ENCODE measurements at regions not wholly inside any gene's neighbourhood (a gene's known extent, or its start where the extent isn't known, plus 50 kb on each side); places are given as distances from the start of the nearest gene placed in this dataset.

DNA sequence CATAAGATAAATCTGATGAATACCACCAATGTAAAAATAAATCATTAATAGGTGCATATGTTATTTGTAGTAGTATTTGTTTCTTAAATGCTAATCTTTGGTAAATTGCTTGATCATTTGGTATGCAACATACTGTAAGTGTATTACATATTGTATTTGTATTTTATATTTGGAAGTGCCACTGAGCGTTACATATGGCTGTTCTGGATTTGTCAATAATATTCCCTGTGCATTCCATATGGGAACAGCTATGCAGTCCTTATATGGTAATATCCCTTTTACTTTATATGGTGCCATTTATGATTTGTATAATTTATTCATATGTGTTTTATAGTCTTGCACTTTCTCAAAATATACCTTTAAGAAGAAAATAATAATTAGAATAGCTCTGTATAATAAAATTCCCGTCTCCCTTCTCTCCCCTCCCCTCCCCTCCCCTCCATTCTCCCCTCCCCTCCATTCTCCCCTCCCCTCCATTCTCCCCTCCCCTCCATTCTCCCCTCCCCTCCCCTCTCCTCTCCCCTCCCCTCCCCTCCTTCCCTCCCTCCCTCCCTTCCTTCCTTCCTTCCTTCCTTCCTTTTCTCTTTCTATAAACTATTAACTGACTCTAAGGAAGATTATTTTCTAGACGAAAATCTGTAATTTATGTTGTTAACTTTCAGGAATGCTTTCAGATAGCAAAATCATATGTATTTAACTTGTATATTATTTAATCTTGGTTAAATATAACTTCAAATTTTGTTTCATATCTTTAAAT, 241.4 kb downstream of the CSNK1G3 start:
- Mint-ChIP-seq H3K36me3 (no peaks in the 10 kb centered on the region), H3K4me1 (ENCODE audit: low read depth in 2 of 2) (no peaks in the 10 kb centered on the region), H3K9me3 (peaks cover 2% of the 10 kb centered on the region), H3K27me3 (no peaks in the 10 kb centered on the region), H3K4me3 (no peak overlapping the region), H3K27ac (no peak overlapping the region)
- no peak for ATAC-seq
- no peak for DNase-seq (ENCODE audit: low spot score)

DNA sequence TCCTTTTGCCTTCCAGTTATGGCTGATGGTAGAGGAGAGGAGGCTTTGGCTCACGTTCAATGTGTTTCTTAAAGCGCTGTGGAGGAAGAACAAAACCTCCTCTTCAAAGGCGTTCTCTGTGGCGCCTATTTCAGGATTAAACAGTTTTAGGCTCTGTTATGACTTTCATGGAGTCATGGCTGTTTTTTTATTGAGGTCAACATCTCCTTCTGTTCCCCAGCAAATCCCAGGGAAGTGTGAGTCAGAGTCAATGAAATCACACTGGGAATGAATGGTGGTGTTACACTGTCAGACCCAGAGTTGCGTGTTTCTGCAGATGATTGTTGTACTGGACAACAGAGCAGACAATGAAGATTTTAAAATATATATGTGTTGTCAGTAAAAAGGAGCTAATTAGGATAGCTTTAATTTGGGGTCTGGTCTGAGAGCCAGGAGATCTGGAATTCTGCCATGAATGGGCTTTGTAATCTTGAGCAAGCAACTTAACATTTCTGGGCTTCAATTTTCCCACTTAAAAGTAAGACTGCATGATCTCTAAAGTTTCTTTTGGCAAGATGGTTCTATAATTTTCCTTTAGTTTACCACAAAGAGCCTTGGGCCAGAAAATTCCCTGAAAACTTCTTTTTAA, 240.7 kb downstream of the CSNK1G3 start:
- no peaks in the 10 kb centered on the region for H3K4me1 Mint-ChIP-seq (ENCODE audit: low read depth in 2 of 2)
- no peaks in the 10 kb centered on the region for H3K36me3 Mint-ChIP-seq
- ATAC-seq (no peak), DNase-seq (ENCODE audit: low spot score) (no peak)
- H3K4me3 Mint-ChIP-seq: no peak overlapping the region
- H3K27ac Mint-ChIP-seq: no peak overlapping the region
- H3K27me3 Mint-ChIP-seq: no peaks in the 10 kb centered on the region
- peaks cover 4% of the 10 kb centered on the region for H3K9me3 Mint-ChIP-seq

DNA sequence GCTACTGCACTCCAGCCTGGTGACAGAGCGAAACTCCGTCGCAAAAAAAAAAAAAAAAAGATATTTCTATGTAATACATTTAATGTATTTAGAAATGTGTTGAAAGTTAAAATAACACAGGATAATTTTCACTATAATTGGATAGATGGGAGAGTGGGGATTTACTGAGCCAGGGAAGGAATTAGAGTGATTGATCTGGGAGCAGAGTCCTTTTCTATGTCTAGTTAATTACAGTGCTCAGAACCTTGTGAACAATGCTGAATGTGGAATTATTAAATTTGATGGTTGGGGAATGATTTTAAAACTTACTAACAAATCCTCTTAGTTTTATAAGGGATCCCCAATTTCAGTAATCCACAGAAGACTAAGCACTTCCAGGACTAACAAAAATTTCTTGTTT, 239.7 kb downstream of the CSNK1G3 start:
- H3K4me3 Mint-ChIP-seq: no peak overlapping the region
- no peaks in the 10 kb centered on the region for H3K4me1 Mint-ChIP-seq (ENCODE audit: low read depth in 2 of 2)
- H3K27me3 Mint-ChIP-seq: no peaks in the 10 kb centered on the region
- peaks cover 7% of the 10 kb centered on the region for H3K9me3 Mint-ChIP-seq
- no peak overlapping the region for H3K27ac Mint-ChIP-seq
- DNase-seq (ENCODE audit: low spot score) (no peak), ATAC-seq (no peak)
- H3K36me3 Mint-ChIP-seq: no peaks in the 10 kb centered on the region

DNA sequence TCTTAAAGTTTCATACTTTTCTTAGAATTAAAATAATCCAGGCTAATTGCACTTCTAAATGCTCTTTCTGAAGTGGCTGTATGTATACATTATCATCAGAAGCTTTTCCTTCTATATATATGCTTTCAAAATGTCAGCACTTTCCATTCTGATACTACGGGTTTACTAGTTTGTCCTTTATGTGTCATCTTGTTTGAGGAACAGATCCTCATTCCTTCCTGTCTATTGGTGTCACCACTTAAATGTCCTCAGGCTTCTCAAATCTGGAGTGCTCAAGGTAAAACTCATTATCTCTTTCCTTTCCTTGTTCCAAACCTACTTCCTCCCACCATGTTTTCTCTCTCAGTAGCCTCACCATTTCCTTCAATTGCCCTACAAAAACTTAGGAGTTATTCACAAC, 236.3 kb downstream of the CSNK1G3 start:
- no peaks in the 10 kb centered on the region for H3K27me3 Mint-ChIP-seq

DNA sequence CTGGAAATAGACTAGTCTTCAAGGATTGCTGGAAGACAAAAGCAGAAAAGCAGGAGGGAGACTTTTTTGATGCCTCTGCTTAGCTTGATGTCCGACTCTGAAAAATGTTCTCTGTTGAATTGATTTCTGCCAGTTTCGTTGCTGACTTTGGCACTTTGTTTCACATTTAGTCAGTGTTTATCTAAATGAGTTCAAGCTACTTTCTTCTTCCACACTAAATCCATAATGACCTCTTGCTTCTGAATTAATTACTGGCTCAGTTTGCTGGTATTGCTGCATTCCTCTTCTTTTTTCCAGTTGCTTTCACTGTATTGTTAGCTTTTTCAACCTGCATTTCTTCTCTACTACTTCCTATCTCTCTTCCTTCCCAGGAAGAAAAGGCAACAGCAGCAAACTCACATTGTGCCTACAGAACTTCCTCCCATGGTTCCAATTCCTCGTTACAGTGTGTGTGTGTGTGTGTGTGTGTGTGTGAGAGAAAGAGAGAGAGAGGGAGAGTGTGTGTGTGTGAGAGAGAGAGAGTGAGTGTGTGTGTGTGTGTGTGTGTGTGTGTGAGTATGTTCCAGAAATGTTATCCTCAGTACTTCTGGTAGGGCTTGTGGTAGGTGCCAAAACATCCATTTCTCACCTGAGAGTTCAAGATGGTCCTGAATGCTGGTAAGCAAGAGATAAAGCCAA, 234.8 kb downstream of the CSNK1G3 start:
- no peak overlapping the region for H3K4me3 Mint-ChIP-seq
- H3K27me3 Mint-ChIP-seq: no peaks in the 10 kb centered on the region
- DNase-seq (ENCODE audit: low spot score): no peak
- H3K27ac Mint-ChIP-seq: no peak overlapping the region
- peaks cover 11% of the 10 kb centered on the region for H3K9me3 Mint-ChIP-seq
- H3K4me1 Mint-ChIP-seq (ENCODE audit: low read depth in 2 of 2): no peaks in the 10 kb centered on the region
- ATAC-seq: no peak
- peaks cover 4% of the 10 kb centered on the region for H3K36me3 Mint-ChIP-seq

More for the DNA sequence above, 236.3 kb downstream of the CSNK1G3 start:
- ATAC-seq (no peak), DNase-seq (ENCODE audit: low spot score) (no peak)
- H3K9me3 Mint-ChIP-seq: peaks cover 7% of the 10 kb centered on the region
- no peak overlapping the region for H3K27ac Mint-ChIP-seq
- H3K4me1 Mint-ChIP-seq (ENCODE audit: low read depth in 2 of 2): no peaks in the 10 kb centered on the region
- H3K36me3 Mint-ChIP-seq: no peaks in the 10 kb centered on the region
- H3K4me3 Mint-ChIP-seq: no peak overlapping the region

DNA sequence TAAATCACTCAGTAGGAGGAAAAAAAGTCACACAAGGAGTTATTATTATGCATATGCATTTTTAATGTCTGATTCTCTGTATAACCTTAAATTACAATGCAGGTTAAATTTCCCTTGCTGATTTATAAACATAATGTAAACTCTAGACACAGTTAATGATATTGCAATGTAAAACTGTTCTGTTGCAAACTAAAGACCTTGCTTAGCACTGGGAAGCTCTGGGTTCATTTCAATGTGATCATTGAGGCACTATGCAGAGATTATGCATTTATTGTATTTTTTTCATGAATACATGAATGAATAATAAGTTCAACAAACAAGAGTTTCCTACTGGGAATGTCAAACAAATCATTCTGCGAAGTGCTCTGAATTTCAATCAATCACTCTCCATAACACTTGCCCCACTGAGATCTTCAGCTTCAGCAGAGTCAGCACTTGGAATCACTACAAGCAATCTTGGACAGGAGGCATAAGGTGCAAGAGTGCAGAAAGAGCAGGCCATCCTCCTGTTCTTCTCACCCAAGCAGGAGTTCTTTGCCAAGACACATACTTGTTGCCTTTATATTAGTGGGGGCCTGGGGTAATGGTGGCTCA, 232.1 kb downstream of the CSNK1G3 start:
- ATAC-seq (no peak), DNase-seq (ENCODE audit: low spot score) (no peak)
- no peaks in the 10 kb centered on the region for H3K4me1 Mint-ChIP-seq (ENCODE audit: low read depth in 2 of 2)
- peaks cover 4% of the 10 kb centered on the region for H3K36me3 Mint-ChIP-seq
- peaks cover 11% of the 10 kb centered on the region for H3K9me3 Mint-ChIP-seq
- H3K27ac Mint-ChIP-seq: no peak overlapping the region
- H3K27me3 Mint-ChIP-seq: no peaks in the 10 kb centered on the region
- no peak overlapping the region for H3K4me3 Mint-ChIP-seq

DNA sequence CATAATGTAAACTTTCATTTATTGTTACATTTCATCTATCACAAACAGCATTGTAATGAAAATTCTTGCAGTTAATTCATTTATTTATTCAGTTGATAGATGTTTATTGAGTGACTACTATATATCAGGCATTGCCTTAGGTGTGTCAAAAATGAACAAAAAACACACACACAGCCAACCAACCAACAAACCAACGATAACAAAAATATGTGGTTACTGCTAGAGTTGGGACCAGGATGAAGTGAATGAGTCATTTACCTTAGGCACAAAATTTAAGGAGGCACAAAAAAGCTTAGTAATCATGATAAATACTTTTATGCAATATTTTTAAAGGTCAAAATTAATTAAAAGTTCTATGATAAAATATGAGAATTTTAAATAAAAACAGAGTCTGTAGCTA, 223.4 kb downstream of the CSNK1G3 start:
- ATAC-seq (no peak), DNase-seq (ENCODE audit: low spot score) (no peak)
- H3K9me3 Mint-ChIP-seq: peaks cover 8% of the 10 kb centered on the region
- H3K27ac Mint-ChIP-seq: no peak overlapping the region
- no peaks in the 10 kb centered on the region for H3K36me3 Mint-ChIP-seq
- no peak overlapping the region for H3K4me3 Mint-ChIP-seq
- no peaks in the 10 kb centered on the region for H3K4me1 Mint-ChIP-seq (ENCODE audit: low read depth in 2 of 2)
- no peaks in the 10 kb centered on the region for H3K27me3 Mint-ChIP-seq

DNA sequence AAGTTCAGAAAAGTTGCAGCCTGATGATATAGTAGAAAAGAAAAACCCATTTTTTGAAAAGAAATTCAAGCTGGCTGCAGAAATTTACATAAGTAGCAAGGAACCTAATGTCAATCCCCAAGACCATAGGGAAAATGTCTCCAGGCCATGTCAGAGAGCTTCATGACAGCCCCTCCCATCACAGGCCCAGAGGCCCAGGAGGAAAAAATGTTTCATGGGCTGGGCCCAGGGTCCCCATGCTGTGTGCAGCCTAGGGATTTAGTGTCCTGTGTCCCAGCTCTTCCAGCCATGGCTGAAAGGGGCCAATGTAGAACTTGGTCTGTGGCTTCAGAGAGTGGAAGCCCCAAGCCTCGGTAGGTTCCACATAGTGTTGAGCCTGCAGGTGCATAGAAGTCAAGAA, 220.3 kb downstream of the CSNK1G3 start:
- Mint-ChIP-seq H3K27ac (no peak overlapping the region), H3K36me3 (no peaks in the 10 kb centered on the region)
- ATAC-seq: no peak

DNA sequence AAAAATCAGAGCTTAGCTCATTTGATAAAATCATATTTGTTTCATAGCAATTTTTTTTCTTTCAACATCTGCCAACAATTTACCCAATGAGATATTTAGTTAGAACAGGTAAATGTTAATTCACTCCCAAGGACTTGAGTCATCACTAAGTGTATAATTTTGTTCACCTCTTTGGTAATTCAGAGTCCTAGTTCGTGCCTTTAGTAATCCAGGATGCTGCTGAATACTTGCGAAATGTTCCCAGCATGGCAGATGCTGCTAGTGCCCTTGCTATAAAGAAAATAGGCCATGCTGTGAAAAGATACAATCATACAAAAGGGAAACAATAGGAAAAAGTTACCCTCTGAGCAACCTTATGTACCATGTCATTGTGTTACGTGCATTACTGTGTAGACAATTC, 210.5 kb downstream of the CSNK1G3 start:
- H3K36me3 Mint-ChIP-seq: no peaks in the 10 kb centered on the region
- H3K9me3 Mint-ChIP-seq: peaks cover 8% of the 10 kb centered on the region
- no peak overlapping the region for H3K27ac Mint-ChIP-seq
- DNase-seq (ENCODE audit: low spot score): no peak
- ATAC-seq: no peak
- H3K4me3 Mint-ChIP-seq: no peak overlapping the region
- no peaks in the 10 kb centered on the region for H3K4me1 Mint-ChIP-seq (ENCODE audit: low read depth in 2 of 2)
- H3K27me3 Mint-ChIP-seq: no peaks in the 10 kb centered on the region

More for the DNA sequence above, 220.3 kb downstream of the CSNK1G3 start:
- H3K4me3 Mint-ChIP-seq: no peak overlapping the region
- peaks cover 12% of the 10 kb centered on the region for H3K9me3 Mint-ChIP-seq
- H3K27me3 Mint-ChIP-seq: no peaks in the 10 kb centered on the region
- no peak for DNase-seq (ENCODE audit: low spot score)
- no peaks in the 10 kb centered on the region for H3K4me1 Mint-ChIP-seq (ENCODE audit: low read depth in 2 of 2)

DNA sequence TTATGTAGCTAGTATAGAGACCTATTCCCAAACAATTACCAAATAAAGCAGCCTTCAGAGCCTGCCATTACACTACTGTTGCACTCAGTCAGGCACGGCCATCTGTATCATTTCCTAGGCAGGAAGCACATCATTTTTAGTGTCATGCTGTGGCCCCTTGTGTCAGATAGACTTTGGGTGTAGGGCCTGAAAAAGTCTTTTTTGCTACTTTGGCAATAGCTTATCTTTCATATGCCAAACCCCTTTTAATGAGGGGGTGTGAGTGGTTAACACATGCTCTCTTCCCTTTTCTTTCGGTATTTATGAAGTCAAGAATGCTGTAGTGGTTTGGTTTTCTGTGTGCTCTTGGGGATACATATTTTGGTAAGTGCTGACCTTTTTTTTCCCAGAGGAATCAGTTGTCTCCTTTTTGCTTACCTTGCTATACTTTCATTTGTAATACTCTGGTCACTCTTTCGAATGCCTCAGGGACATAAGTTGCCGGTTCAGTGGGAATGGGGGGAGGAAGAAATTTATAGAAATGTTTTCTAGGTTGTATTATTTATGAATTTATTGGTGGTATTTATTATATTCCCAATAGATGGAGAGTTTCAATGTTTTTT, 209.8 kb downstream of the CSNK1G3 start:
- ATAC-seq: no peak
- Mint-ChIP-seq H3K27ac (no peak overlapping the region), H3K27me3 (no peaks in the 10 kb centered on the region), H3K4me1 (ENCODE audit: low read depth in 2 of 2) (no peaks in the 10 kb centered on the region), H3K4me3 (no peak overlapping the region), H3K9me3 (peaks cover 6% of the 10 kb centered on the region), H3K36me3 (no peaks in the 10 kb centered on the region)
- no peak for DNase-seq (ENCODE audit: low spot score)

DNA sequence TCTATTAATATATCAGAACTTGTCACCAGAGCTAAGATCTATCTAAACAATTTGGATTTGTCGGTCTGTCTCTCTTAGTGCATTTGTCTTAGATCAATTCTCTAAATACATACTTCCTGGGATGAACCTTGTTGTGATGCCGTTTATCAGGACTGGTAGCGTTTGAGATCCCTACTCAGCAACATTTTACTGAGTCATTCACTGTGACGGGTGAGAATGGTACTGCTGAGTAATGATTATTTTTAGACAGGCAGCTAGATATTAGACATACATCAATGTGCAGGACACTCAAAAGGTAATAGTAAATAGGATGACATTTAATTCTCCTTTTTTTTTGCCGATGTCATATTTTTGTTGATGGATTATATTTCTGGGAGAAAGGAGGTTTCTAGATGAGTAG, 209.0 kb downstream of the CSNK1G3 start:
- no peak for ATAC-seq
- Mint-ChIP-seq H3K9me3 (no peaks in the 10 kb centered on the region), H3K27ac (no peak overlapping the region), H3K27me3 (no peaks in the 10 kb centered on the region), H3K4me1 (ENCODE audit: low read depth in 2 of 2) (no peaks in the 10 kb centered on the region), H3K4me3 (no peak overlapping the region), H3K36me3 (no peaks in the 10 kb centered on the region)
- DNase-seq (ENCODE audit: low spot score): no peak

DNA sequence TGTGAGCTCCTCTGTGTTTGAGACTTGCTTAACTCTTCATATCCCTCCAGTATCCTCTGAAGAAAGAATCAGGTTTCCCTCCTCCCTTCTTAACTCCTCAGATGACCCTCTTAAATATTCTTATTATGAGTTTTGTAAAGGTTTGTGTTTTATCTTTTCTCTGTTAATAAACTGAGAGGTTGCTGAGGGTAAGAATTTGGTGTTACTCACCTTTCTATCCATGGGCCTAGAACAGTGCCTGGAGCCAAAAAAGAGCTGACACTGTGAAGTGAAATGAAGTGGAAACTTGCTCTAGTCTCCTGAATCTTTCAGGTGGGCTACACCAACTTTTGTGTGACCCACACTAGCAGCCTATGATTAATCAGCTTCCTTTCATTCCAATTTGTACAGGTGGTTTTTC, 208.4 kb downstream of the CSNK1G3 start:
- no peaks in the 10 kb centered on the region for H3K27me3 Mint-ChIP-seq
- H3K4me1 Mint-ChIP-seq (ENCODE audit: low read depth in 2 of 2): no peaks in the 10 kb centered on the region
- H3K27ac Mint-ChIP-seq: no peak overlapping the region
- ATAC-seq (no peak), DNase-seq (ENCODE audit: low spot score) (no peak)
- H3K36me3 Mint-ChIP-seq: no peaks in the 10 kb centered on the region
- H3K9me3 Mint-ChIP-seq: no peaks in the 10 kb centered on the region
- no peak overlapping the region for H3K4me3 Mint-ChIP-seq

DNA sequence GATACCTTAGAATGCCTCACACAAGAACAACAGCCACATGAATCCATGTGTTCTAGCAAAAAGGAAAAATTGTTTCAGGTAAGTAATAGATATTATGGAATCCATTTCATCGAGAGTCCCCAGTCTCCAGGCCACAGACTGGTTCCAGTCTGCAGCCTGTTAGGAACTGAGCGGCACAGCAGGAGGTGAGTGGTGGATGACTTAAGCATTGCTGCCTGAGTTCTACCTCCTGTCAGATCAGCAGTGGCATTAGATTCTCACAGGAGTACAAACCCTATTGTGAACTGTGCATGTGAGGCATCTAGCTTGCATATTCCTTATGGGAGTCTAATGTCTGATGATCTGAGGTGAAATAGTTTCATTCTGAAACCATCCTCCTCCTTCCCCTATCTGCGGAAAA, 207.0 kb downstream of the CSNK1G3 start:
- Mint-ChIP-seq H3K27ac (no peak overlapping the region), H3K27me3 (no peaks in the 10 kb centered on the region), H3K9me3 (no peaks in the 10 kb centered on the region), H3K4me1 (ENCODE audit: low read depth in 2 of 2) (no peaks in the 10 kb centered on the region), H3K36me3 (no peaks in the 10 kb centered on the region), H3K4me3 (no peak overlapping the region)
- ATAC-seq (no peak), DNase-seq (ENCODE audit: low spot score) (no peak)

DNA sequence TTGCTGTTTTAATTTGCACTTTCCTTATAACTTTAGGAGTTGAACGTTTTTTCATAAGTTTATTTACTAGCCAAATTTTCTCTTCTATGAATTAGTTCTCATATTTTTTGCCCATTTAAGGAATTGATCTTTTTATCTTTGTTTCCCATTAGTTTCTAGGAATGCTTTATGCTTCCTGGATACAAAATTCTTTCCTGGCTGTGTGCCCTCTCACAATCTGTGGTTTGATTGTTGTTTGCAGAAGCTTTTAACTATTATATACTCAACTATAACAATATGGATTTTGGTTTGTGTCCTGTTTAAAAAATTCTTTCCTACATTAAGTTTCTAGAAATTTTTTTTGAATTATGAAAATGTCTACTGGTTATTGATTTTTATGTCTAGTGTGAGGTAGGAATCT, 206.3 kb downstream of the CSNK1G3 start:
- H3K4me1 Mint-ChIP-seq (ENCODE audit: low read depth in 2 of 2): no peaks in the 10 kb centered on the region
- H3K27ac Mint-ChIP-seq: no peak overlapping the region
- peaks cover 1% of the 10 kb centered on the region for H3K9me3 Mint-ChIP-seq
- DNase-seq (ENCODE audit: low spot score): no peak
- no peak for ATAC-seq
- no peaks in the 10 kb centered on the region for H3K36me3 Mint-ChIP-seq
- H3K4me3 Mint-ChIP-seq: no peak overlapping the region
- no peaks in the 10 kb centered on the region for H3K27me3 Mint-ChIP-seq
